Retinal pigment epithelial cell (primary cell): ENCODE measurements at regions not wholly inside any gene's neighbourhood (a gene's known extent, or its start where the extent isn't known, plus 50 kb on each side); places are given as distances from the start of the nearest gene placed in this dataset.
A peak's percentile ranks its signal among the peaks of the same experiment; 100 is the strongest.

Experiments used
- DNase-seq: peaks from one replicate; pipeline ENCODE4 v3.0.0-alpha.2; 2010; ENCODE audit warnings: low read depth
- H3K4me3 ChIP-seq: 2 replicates; pipeline ENCODE4 v1.5.1; 2011; ENCODE audit warnings: mild to moderate bottlenecking, low read length, control low read depth, moderate library complexity
- CTCF ChIP-seq: conservative IDR thresholded peaks from 2 replicates; pipeline ENCODE4 v1.5.1; 2011; ENCODE audit warnings: low read depth, low read length, control low read depth, inconsistent platforms

GRCh38 chr3:59310736-59311135 lies 260.9 kb upstream of the CFAP20DC start:
- DNase-seq, result no peak
- TF ChIP-seq CTCF, result no peak
- no peak overlapping the region for H3K4me3 ChIP-seq

GRCh38 chr3:59308684-59309083 lies 258.9 kb upstream of the CFAP20DC start:
- no peak overlapping the region for H3K4me3 ChIP-seq
- peak; percentile 24 for TF ChIP-seq CTCF
- DNase-seq, result no peak

GRCh38 chr3:59308001-59308400 lies 258.2 kb upstream of the CFAP20DC start:
- no peak for DNase-seq
- TF ChIP-seq CTCF, result no peak
- H3K4me3 ChIP-seq, result no peak overlapping the region

- TF ChIP-seq CTCF, result no peak
- no peak overlapping the region for H3K4me3 ChIP-seq
- DNase-seq, result no peak
Observed at GRCh38 chr3:59306436-59306835, 256.6 kb upstream of the CFAP20DC start.

GRCh38 chr3:59304296-59304695 lies 254.5 kb upstream of the CFAP20DC start:
- no peak for DNase-seq
- TF ChIP-seq CTCF, result no peak
- no peak overlapping the region for H3K4me3 ChIP-seq

GRCh38 chr3:59303452-59303851 lies 253.6 kb upstream of the CFAP20DC start:
- H3K4me3 ChIP-seq, result no peak overlapping the region
- DNase-seq, result no peak
- no peak for TF ChIP-seq CTCF

- H3K4me3 ChIP-seq, result no peak overlapping the region
- DNase-seq, result no peak
- no peak for TF ChIP-seq CTCF
Observed at GRCh38 chr3:59302442-59302841, 252.6 kb upstream of the CFAP20DC start.
